Muscle layer of colon (tissue), 2 donors: ENCODE measurements at regions not wholly inside any gene's neighbourhood (a gene's known extent, or its start where the extent isn't known, plus 50 kb on each side); places are given as distances from the start of the nearest gene placed in this dataset.

Experiments
- H3K27ac ChIP-seq: one replicate; pipeline ENCODE4 v1.7.0; 2013; ENCODE audit warnings: low read depth, mild to moderate bottlenecking, low read length, moderate library complexity
- H3K27me3 ChIP-seq, 2 donors: one replicate each; pipeline ENCODE4 v1.7.0; 2013; ENCODE audit warnings: low read length in 2 of 2, mild to moderate bottlenecking in 2 of 2; ENCODE audit not compliant: insufficient read depth in 2 of 2, control insufficient read depth in 1 of 2
- H3K36me3 ChIP-seq: one replicate; pipeline ENCODE4 v1.7.0; 2013; ENCODE audit warnings: mild to moderate bottlenecking, low read length; ENCODE audit not compliant: insufficient read depth
- H3K4me1 ChIP-seq: one replicate; pipeline ENCODE4 v1.7.0; 2013; ENCODE audit warnings: mild to moderate bottlenecking, low read length; ENCODE audit not compliant: insufficient read depth
- H3K4me3 ChIP-seq, 2 donors: one replicate each; pipeline ENCODE4 v1.7.0; 2013; ENCODE audit warnings: low read length in 2 of 2, low read depth in 1 of 2, mild to moderate bottlenecking in 1 of 2, moderate library complexity in 1 of 2
- H3K9ac ChIP-seq: one replicate; pipeline ENCODE4 v1.7.0; 2013; ENCODE audit warnings: low read length
- H3K9me3 ChIP-seq: one replicate; pipeline ENCODE4 v1.7.0; 2013; ENCODE audit warnings: mild to moderate bottlenecking, low read length
- donor health status: abdominal sarcoma.
- donor health status: Adenocarcinoma of cecum.

- Histone ChIP-seq H3K9ac (no peak overlapping the region), H3K4me1 (no peaks in the 10 kb centered on the region), H3K4me3 (no peak overlapping the region), H3K27me3 (no peaks in the 10 kb centered on the region), H3K9me3 (no peaks in the 10 kb centered on the region), H3K36me3 (no peaks in the 10 kb centered on the region), H3K27ac (no peak overlapping the region)
Observed at GRCh38 chr2:3986063-3986462, 282.7 kb downstream of the DCDC2C start.

- H3K4me1 ChIP-seq: no peaks in the 10 kb centered on the region
- H3K9me3 ChIP-seq: no peaks in the 10 kb centered on the region
- no peak overlapping the region for H3K27ac ChIP-seq
- H3K36me3 ChIP-seq: no peaks in the 10 kb centered on the region
- H3K27me3 ChIP-seq: no peaks in the 10 kb centered on the region
- no peak overlapping the region for H3K9ac ChIP-seq
- H3K4me3 ChIP-seq: no peak overlapping the region
Observed at GRCh38 chr2:3986530-3987258, 283.3 kb downstream of the DCDC2C start.

GRCh38 chr2:4002841-4003403 is 299.5 kb downstream of the DCDC2C start:
- no peaks in the 10 kb centered on the region for H3K4me1 ChIP-seq
- H3K9ac ChIP-seq: no peak overlapping the region
- H3K27ac ChIP-seq: no peak overlapping the region
- no peaks in the 10 kb centered on the region for H3K27me3 ChIP-seq
- H3K4me3 ChIP-seq: no peak overlapping the region
- no peaks in the 10 kb centered on the region for H3K9me3 ChIP-seq
- no peaks in the 10 kb centered on the region for H3K36me3 ChIP-seq

GRCh38 chr2:4012197-4012596 is 308.8 kb downstream of the DCDC2C start:
- no peak overlapping the region for H3K27ac ChIP-seq
- H3K27me3 ChIP-seq: no peaks in the 10 kb centered on the region
- H3K36me3 ChIP-seq: no peaks in the 10 kb centered on the region
- no peaks in the 10 kb centered on the region for H3K4me1 ChIP-seq
- no peak overlapping the region for H3K4me3 ChIP-seq
- H3K9ac ChIP-seq: no peak overlapping the region
- no peaks in the 10 kb centered on the region for H3K9me3 ChIP-seq

GRCh38 chr2:4018535-4018934 is 315.2 kb downstream of the DCDC2C start:
- no peaks in the 10 kb centered on the region for H3K9me3 ChIP-seq
- H3K4me3 ChIP-seq: no peak overlapping the region
- H3K9ac ChIP-seq: no peak overlapping the region
- no peaks in the 10 kb centered on the region for H3K4me1 ChIP-seq
- H3K27ac ChIP-seq: no peak overlapping the region
- H3K27me3 ChIP-seq: no peaks in the 10 kb centered on the region
- H3K36me3 ChIP-seq: no peaks in the 10 kb centered on the region

GRCh38 chr2:4020153-4020552 is 316.8 kb downstream of the DCDC2C start:
- Histone ChIP-seq H3K9me3 (no peaks in the 10 kb centered on the region), H3K36me3 (no peaks in the 10 kb centered on the region), H3K4me3 (no peak overlapping the region), H3K27me3 (no peaks in the 10 kb centered on the region), H3K27ac (no peak overlapping the region), H3K9ac (no peak overlapping the region), H3K4me1 (no peaks in the 10 kb centered on the region)

- no peaks in the 10 kb centered on the region for H3K36me3 ChIP-seq
- H3K27ac ChIP-seq: no peak overlapping the region
- no peaks in the 10 kb centered on the region for H3K4me1 ChIP-seq
- no peaks in the 10 kb centered on the region for H3K9me3 ChIP-seq
- H3K9ac ChIP-seq: no peak overlapping the region
- H3K27me3 ChIP-seq: no peaks in the 10 kb centered on the region
- H3K4me3 ChIP-seq: no peak overlapping the region
Observed at GRCh38 chr2:4020649-4021048, 317.3 kb downstream of the DCDC2C start.

GRCh38 chr2:4024605-4025004 is 321.2 kb downstream of the DCDC2C start:
- Histone ChIP-seq H3K9ac (no peak overlapping the region), H3K27me3 (no peaks in the 10 kb centered on the region), H3K9me3 (no peaks in the 10 kb centered on the region), H3K36me3 (no peaks in the 10 kb centered on the region), H3K4me3 (no peak overlapping the region), H3K27ac (no peak overlapping the region), H3K4me1 (no peaks in the 10 kb centered on the region)

GRCh38 chr2:4029081-4029480 is 325.7 kb downstream of the DCDC2C start:
- H3K36me3 ChIP-seq: no peaks in the 10 kb centered on the region

GRCh38 chr2:4039896-4040295 is 336.5 kb downstream of the DCDC2C start:
- Histone ChIP-seq H3K36me3 (no peaks in the 10 kb centered on the region), H3K27ac (no peak overlapping the region), H3K27me3 (no peaks in the 10 kb centered on the region), H3K9ac (no peak overlapping the region), H3K4me3 (no peak overlapping the region), H3K4me1 (no peaks in the 10 kb centered on the region), H3K9me3 (no peaks in the 10 kb centered on the region)

More at GRCh38 chr2:4029081-4029480, 325.7 kb downstream of the DCDC2C start:
- Histone ChIP-seq H3K9ac (no peak overlapping the region), H3K4me3 (no peak overlapping the region), H3K9me3 (no peaks in the 10 kb centered on the region), H3K4me1 (no peaks in the 10 kb centered on the region), H3K27me3 (no peaks in the 10 kb centered on the region), H3K27ac (no peak overlapping the region)

GRCh38 chr2:4047961-4048891 is 344.9 kb downstream of the DCDC2C start:
- no peak overlapping the region for H3K9ac ChIP-seq
- no peaks in the 10 kb centered on the region for H3K9me3 ChIP-seq
- H3K27me3 ChIP-seq: no peaks in the 10 kb centered on the region
- no peaks in the 10 kb centered on the region for H3K4me1 ChIP-seq
- no peak overlapping the region for H3K4me3 ChIP-seq
- H3K27ac ChIP-seq: no peak overlapping the region
- no peaks in the 10 kb centered on the region for H3K36me3 ChIP-seq
